HG03025 (cell line): ENCODE measurements at regions not wholly inside any gene's neighbourhood (a gene's known extent, or its start where the extent isn't known, plus 50 kb on each side); places are given as distances from the start of the nearest gene placed in this dataset.
"Not testable (repeated sequence)": the region's sequence is repeated elsewhere in the genome, so short reads cannot be mapped to it uniquely, and the experiment has no call there.

Source experiments
- ATAC-seq: cut with Tn5 transposase; IDR thresholded peaks from one replicate; pipeline ENCODE4 v1.9.1; 2021; ENCODE audit warnings: mild to moderate bottlenecking, moderate library complexity; ENCODE audit not compliant: unreplicated experiment, low FRiP score

DNA sequence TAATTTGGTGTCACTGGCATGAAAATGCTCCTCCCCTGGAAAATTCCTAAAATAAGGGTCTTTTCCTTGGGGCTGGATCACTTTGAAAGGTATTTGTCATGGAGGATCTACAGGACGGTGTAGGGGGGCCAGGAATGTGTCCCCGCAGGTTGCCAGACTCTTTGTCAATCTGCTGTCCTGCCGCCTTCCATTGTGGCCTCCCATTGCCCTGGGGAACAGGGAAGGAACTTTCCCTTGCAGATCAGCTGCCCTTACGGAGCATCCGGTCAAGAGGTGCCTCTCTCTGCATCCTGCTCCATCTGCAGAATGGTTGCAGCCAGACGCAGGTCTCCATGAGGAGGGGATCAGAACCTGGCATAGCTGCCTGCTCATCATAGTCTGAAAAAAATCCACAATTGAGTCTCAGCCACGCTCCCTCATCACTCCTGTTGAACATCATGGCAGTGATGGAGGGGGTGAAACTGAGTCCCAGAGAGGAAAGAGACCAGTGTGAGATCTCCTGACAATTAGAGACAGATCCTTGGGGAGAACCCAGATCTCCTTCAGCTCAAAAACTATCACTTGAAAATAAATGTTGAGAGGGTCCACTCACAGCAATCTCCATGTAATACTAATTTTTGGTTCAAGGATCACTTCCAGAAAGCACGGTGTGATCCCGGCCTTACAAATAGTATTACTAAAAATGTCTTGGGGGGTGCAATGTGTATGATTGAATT, 244.8 kb downstream of the MYCN start:
- ATAC-seq: no peak

GRCh38 chr2:16184341-16184890, 244.1 kb downstream of the MYCN start:
- ATAC-seq: no peak

DNA sequence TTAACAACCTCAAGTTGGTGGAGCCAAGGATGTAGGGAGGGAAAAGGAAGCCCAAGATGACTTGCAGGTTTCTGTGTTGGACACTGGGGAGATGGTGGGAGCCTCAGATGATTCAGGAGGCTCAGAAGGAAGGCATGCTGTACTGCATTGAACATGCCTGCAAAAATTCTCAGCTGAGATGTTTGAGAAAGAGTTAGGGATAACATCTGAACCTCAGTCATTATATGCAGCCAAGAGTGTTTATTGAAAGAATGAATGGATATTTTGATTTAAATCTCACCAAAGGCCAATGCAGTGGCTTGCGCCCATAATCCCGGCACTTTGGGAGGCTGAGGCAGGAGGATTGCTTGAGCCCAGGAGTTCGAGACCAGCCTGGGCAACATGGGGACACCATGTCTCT, 243.0 kb downstream of the MYCN start:
- ATAC-seq: no peak

DNA sequence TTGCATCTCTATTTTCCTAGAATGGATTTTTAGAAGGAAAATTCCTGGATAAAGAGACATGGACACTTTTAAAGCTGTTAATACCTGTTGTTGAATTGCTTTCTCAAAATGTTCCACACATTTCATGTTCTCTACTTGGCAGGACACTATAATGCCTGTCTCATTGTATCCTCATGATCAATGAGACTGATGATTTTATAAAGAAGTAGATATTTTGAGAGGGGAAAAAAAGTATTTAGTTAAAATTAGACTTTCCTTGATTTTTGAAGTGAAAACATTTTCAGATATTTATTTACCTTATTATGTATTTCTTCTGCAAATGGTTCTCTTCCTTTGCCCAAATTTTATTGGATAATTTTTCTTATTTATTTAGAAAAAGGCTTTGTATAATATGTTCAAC, 242.5 kb downstream of the MYCN start:
- no peak for ATAC-seq

GRCh38 chr2:16182311-16182815, 242.0 kb downstream of the MYCN start:
- not testable (repeated sequence) for ATAC-seq

GRCh38 chr2:16181741-16182090, 241.4 kb downstream of the MYCN start:
- ATAC-seq: no peak

GRCh38 chr2:16181062-16181740, 240.9 kb downstream of the MYCN start:
- no peak for ATAC-seq

GRCh38 chr2:16180631-16181030, 240.3 kb downstream of the MYCN start:
- ATAC-seq: no peak

DNA sequence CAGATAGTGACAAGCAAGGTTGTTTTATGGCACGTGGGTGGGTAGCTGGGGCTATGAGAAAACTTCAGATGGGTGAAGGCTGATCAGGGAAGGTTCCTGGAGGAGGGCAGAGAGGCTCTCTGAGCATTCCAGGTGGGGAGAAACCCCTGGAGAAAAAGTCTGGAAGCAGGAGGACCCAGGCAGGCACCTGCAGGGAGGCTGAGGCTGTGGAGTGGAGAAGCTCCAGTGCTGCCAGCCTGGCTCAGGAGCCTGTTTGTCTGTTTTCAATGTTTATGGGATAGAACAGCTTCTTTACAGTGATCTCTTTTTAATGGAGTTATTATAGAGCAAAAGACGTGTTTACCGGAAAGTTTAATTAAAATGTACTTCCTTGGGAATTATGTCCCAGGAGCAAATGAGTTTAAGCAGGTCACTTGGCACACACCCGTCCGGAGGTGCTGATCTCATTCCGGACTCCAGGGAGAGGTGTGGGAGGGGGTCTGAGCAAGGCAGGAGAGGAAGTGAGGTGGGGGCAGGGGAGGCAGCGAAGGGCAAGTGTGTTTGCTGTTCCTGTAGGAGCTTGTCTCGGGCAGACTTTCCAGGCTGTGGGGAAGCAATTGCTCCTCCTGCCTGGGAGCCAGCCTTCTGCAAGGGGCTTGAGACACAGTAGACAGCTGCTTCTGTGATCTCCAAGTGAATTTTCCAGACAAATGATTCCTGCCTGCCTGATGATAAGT, 239.5 kb downstream of the MYCN start:
- no peak for ATAC-seq

DNA sequence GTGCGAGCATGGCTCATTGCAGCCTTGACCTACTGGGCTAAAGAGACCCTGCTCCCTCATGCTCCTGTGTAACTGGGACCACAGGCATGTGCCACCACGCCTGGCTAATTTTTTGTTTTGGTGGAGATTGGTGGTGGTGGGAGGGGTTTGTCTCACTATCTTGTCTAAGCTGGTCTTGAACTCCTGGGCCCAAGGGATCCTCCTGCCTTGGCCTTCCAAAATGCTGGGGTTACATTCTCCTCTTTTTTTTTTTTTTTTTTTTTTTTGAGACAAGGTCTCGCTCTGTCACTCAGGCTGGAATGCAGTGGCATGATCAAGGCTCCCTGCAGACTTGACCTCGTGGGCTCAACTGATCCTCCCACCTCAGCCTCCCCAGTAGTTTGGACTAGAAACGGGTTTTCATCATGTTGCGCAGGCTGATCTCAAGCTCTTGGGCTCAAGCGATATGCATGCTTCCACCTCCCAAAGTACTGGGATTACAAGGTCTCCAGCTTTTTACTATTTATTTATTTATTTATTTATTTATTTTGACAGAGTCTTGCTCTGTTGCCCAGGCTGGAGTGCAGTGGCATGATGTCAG, 238.3 kb downstream of the MYCN start:
- ATAC-seq: no peak

- no peak for ATAC-seq
Observed at GRCh38 chr2:16177671-16178180, 237.4 kb downstream of the MYCN start.

DNA sequence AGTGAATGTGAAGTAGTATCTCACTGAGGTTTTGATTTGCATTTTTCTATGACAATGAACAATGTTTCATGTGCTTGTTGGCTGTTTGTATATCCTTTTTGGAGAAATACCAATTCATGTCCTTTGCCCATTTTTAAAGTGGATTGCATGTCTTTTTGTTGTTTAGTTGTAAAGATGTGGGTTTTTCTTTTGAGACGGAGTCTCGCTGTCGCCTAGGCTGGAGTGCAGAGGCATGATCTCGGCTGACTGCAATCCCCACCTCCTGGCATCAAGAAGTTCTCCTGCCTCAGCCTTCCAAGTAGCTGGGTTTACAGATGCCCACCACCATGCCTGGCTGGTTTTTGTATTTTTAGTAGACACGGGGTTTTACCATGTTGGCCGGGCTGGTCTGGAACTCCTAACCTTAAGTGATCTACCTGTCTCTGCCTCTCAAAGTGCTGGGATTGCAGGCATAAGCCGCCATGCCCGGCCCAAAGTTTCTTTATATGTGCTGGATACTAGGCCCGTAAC, 236.7 kb downstream of the MYCN start:
- ATAC-seq: no peak

DNA sequence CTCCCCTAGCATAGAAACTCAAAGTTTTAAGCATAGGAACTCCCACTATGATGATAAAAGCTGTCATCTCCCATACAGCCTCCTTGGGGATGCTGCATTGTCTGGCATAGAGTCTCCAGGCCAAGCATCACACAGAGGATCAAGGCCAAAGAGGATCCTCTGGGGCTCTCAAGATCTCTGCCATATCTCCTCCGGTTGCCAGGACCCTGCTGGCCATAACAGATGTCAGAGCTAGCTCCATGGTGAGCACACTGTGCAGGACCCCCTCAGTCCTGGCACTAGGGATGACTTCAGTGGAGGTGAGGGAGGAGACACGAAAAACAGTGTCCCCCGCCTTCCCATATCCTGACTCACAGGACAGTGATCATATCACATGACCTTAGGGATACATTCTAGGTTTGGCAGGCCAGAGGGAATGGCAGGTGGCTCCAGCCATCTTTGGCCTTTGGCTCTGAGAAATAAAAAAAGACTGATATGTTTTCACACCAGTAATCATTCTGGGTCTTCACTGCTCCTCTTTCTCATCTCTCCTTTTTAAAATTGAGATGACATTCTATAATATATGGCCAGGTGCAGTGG, 235.0 kb downstream of the MYCN start:
- no peak for ATAC-seq

GRCh38 chr2:16174693-16175045, 234.3 kb downstream of the MYCN start:
- ATAC-seq: no peak

DNA sequence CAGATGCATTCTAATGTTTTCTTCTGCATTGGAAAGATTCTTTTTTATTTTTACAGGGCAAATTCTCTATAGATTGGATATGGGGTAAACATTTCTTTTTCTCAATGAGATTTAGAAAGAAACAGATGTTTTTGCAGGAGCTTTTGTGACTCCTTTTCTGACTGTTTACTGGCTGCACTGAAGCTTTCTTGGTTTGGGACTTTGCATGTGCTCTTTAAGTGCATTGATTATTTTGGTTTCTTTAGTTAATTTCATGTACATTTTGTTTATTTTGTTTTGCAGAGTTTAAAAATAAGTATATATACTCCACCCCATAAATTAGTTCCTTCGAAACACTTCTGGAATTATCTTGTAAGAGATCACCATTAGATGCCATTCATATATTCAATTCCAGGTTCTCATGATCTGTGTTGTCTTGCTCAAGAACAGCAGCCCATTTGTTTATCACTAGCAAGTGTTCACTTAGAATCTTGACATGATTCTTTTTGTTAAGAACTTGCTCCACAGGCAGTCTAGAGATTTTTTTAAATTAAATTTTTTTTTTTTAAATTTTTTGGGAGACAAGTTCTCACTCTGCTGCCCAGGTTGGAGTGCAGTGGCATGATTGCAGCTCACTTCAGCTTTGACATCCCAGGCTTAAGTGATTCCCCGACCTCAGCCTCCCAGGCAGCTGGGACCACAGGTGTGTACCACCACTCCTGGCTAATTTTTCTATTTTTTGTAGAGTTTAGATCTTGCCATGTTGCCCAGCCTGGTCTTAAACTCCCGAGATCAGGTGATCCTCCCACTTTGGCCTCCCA, 233.7 kb downstream of the MYCN start:
- ATAC-seq: no peak

DNA sequence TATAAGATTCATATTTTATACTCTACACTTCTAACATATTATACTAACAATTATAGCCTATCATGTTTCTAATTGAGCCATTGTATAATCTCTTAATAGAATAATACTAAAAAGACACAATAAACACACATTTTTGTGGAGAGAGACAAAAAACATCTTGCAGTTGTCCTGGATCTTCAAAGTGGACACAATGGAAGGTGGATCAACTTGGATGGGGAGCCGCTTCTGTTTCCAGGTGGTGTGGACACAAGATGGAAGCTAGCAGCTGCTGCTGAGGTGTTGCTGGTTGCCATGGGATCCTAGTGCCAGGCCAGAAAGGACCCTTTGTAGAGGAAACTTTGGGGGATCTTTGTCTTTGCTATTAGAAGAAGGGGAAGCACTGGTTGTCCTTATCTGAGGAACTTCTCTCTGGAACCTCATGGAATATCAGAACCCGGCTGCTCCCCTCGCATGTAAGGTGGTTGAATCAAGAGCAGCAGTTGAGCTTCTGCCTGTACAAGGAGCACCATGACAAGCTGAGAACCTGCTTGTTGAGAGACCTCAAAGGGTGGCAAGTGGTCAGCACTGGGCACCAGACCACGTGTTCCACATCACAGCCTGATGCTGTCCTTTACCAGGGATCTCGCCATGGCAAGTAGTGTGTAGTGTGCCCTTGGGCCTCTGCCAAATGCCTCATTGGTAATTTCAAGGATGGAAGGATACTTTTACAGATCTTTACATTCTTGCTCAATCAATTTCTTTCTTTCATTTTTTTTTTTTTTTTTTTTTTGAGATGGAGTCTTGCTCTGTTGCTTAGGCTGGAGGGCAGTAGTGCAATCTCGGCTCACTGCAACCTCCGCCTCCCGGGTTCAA, 232.2 kb downstream of the MYCN start:
- no peak for ATAC-seq

- no peak for ATAC-seq
Observed at GRCh38 chr2:16171425-16171920, 231.1 kb downstream of the MYCN start.

- ATAC-seq: no peak
Observed at GRCh38 chr2:16170675-16171424, 230.5 kb downstream of the MYCN start.
